Prostate gland (tissue), 2 donors: ENCODE measurements at regions not wholly inside any gene's neighbourhood (a gene's known extent, or its start where the extent isn't known, plus 50 kb on each side); places are given as distances from the start of the nearest gene placed in this dataset.

ENCODE experiments used
- DNase-seq: peaks from one replicate; pipeline ENCODE4 v3.0.0-alpha.2; 2019; ENCODE audit warnings: low spot score
- H3K27ac ChIP-seq, 2 donors: fragments of 200-600 bp; sonication (generic); 2 replicates each; pipeline ENCODE4 v1.5.1; 2017 to 2019
- H3K27me3 ChIP-seq: fragments of 200-600 bp; sonication (generic); replicated peaks from 2 replicates; pipeline ENCODE4 v1.5.1; 2019; ENCODE audit not compliant: insufficient read depth
- H3K36me3 ChIP-seq, 2 donors: fragments of 200-600 bp; sonication (generic); 1 replicate in 1 of 2; 2 replicates in 1 of 2; pipeline versions ENCODE4 v1.5.1 to v1.8.1; 2017 to 2019
- H3K4me1 ChIP-seq: fragments of 200-600 bp; sonication (generic); replicated peaks from 2 replicates; pipeline ENCODE4 v1.5.1; 2019
- H3K4me3 ChIP-seq, 2 donors: fragments of 200-600 bp; sonication (generic); 2 replicates each; pipeline ENCODE4 v1.5.1; 2017 to 2019
- H3K9me3 ChIP-seq: fragments of 200-600 bp; sonication (generic); 2 replicates; pipeline ENCODE4 v1.5.1; 2017
- POLR2A ChIP-seq: fragments of 450-650 bp; IDR thresholded peaks from one replicate; pipeline ENCODE4 v1.6.1; 2016; ENCODE audit warnings: antibody characterized with exemption, mild to moderate bottlenecking
- POLR2AphosphoS5 ChIP-seq: sonication (generic); formaldehyde crosslinking; IDR thresholded peaks from one replicate; pipeline ENCODE4 v1.6.1; 2017; ENCODE audit warnings: antibody characterized with exemption
- WGBS: methylation state at CpG from one replicate; pipeline ENCODE4 v1.1.5; 2018; 5-methylcytosine and 5-hydroxymethylcytosine counted together
- intact Hi-C: fragments of 100-400 bp; cut with DNase I; formaldehyde crosslinking; loops from one replicate; pipeline ENCODE4 v1.14.2; 2022
- TF ChIP-seq, protein P1 (sequence below), 4 experiments: fragments of 200-600 bp in 2 of 4; fragments of 450-650 bp in 2 of 4; sonication (generic) in 2 of 4; IDR thresholded peaks; 1 replicate in 3 of 4; 2 replicates in 1 of 4; pipeline ENCODE4 v1.5.1; 2016 to 2019; ENCODE audit warnings: antibody characterized with exemption in 4 of 4, mild to moderate bottlenecking in 2 of 4, moderate library complexity in 2 of 4

- intact Hi-C loops = loop anchor here (5.0 kb wide), 1 partner anchor 50 kb away; no protein-coding TSS in a partner anchor
- Histone ChIP-seq H3K4me3 (no peak overlapping the region), H3K36me3 (no peaks in the 10 kb centered on the region), H3K9me3 (no peaks in the 10 kb centered on the region), H3K27ac (no peak overlapping the region), H3K27me3 (no peaks in the 10 kb centered on the region), H3K4me1 (no peaks in the 10 kb centered on the region)
- DNase-seq = no peak
- TF ChIP-seq POLR2AphosphoS5 (no peak), POLR2A (no peak)
- TF ChIP-seq, protein P1, sequence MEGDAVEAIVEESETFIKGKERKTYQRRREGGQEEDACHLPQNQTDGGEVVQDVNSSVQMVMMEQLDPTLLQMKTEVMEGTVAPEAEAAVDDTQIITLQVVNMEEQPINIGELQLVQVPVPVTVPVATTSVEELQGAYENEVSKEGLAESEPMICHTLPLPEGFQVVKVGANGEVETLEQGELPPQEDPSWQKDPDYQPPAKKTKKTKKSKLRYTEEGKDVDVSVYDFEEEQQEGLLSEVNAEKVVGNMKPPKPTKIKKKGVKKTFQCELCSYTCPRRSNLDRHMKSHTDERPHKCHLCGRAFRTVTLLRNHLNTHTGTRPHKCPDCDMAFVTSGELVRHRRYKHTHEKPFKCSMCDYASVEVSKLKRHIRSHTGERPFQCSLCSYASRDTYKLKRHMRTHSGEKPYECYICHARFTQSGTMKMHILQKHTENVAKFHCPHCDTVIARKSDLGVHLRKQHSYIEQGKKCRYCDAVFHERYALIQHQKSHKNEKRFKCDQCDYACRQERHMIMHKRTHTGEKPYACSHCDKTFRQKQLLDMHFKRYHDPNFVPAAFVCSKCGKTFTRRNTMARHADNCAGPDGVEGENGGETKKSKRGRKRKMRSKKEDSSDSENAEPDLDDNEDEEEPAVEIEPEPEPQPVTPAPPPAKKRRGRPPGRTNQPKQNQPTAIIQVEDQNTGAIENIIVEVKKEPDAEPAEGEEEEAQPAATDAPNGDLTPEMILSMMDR (IDR thresholded peaks at IDR 0.05) = no peak
- WGBS = 95% methylated on average over 3 of the region's 3 CpGs
Measured at GRCh38 chr20:11401988-11402387, 515.7 kb upstream of the BTBD3 start.

DNA sequence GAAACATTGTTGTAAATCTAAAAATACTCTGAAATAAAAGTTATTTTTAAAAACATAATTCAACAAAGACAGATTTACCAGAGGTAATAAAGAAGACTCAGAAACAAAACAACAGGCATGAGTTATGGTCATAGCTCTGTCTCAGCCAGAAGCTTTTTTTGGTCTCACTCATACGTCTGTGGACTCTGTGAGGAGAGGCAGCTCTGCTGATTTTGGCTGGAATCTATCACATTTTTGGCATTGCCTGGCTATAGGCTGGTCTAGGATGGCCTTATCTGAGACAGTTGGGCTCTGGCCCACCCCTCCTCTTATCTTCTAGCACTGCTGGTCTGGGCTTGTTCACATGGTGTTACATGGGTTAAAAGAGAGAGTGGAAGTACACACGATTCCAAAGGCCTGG, 514.0 kb upstream of the BTBD3 start:
- intact Hi-C loops = loop anchor here (5.0 kb wide), 1 partner anchor 49 kb away; no protein-coding TSS in a partner anchor
- DNase-seq = no peak
- Histone ChIP-seq H3K27ac (no peak overlapping the region), H3K4me3 (no peak overlapping the region), H3K4me1 (no peaks in the 10 kb centered on the region), H3K9me3 (no peaks in the 10 kb centered on the region), H3K27me3 (no peaks in the 10 kb centered on the region), H3K36me3 (no peaks in the 10 kb centered on the region)
- 15% methylated on average over 2 of the region's 2 CpGs for WGBS
- TF ChIP-seq POLR2A (no peak), POLR2AphosphoS5 (peak; percentile 41)
- TF ChIP-seq, protein P1 (IDR thresholded peaks at IDR 0.05) = no peak

DNA sequence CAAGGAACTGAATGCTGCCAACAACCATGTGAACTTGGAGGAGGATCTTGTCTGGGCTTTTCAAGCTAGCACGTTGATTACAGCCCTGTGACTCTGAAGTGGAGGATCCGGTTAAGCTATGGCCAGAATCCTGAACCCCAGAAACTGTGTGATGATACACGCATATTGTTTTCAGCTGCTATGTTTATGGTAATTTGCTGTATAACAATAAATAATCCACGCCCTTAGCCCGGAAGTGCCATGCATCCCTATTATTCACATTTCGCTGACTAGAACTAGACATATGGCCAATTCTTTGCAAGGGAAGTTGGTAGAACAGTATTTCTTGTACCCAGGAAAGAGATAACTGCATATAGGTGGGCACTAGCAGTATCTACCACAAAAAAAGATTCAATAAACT, 510.8 kb upstream of the BTBD3 start:
- 84% methylated on average over 6 of the region's 6 CpGs for WGBS
- no peak for TF ChIP-seq POLR2A
- TF ChIP-seq, protein P1 (IDR thresholded peaks at IDR 0.05) = no peak
- no peak for TF ChIP-seq POLR2AphosphoS5
- Histone ChIP-seq H3K27me3 (no peaks in the 10 kb centered on the region), H3K9me3 (no peaks in the 10 kb centered on the region), H3K36me3 (no peaks in the 10 kb centered on the region), H3K27ac (no peak overlapping the region), H3K4me1 (no peaks in the 10 kb centered on the region), H3K4me3 (no peak overlapping the region)
- intact Hi-C loops = no loop called here
- no peak for DNase-seq

DNA sequence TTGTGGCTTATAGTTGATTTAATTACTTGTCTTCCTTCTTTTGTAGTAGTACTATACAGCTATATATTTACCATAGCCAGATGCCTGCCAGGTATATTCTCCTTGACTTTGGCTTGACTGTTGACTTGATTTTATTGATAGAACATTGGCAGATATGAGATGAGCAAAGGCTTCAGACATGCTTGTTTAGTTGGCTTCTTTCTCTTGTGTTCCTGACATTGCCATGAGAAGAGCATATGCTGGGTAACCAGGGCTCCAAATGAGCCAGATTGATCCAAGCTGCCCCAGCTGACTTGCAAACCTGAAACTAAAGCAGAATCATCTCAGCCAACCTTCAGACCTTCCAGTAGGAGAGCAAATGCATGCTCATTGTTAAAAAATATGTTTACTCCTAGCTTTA, 508.1 kb upstream of the BTBD3 start:
- TF ChIP-seq, protein P1 (IDR thresholded peaks at IDR 0.05) = no peak
- TF ChIP-seq POLR2AphosphoS5 (peak; percentile 54), POLR2A (no peak)
- no peaks in the 10 kb centered on the region for H3K27me3 ChIP-seq
- no peak overlapping the region for H3K4me3 ChIP-seq
- H3K9me3 ChIP-seq = no peaks in the 10 kb centered on the region
- H3K4me1 ChIP-seq = no peaks in the 10 kb centered on the region
- H3K27ac ChIP-seq = no peak overlapping the region
- H3K36me3 ChIP-seq = no peaks in the 10 kb centered on the region
- intact Hi-C loops = no loop called here
- peak; percentile 10 for DNase-seq

GRCh38 chr20:11411765-11412164, 505.9 kb upstream of the BTBD3 start:
- intact Hi-C loops = no loop called here
- Histone ChIP-seq H3K4me1 (no peaks in the 10 kb centered on the region), H3K4me3 (no peak overlapping the region), H3K9me3 (no peaks in the 10 kb centered on the region), H3K27ac (no peak overlapping the region), H3K27me3 (no peaks in the 10 kb centered on the region), H3K36me3 (no peaks in the 10 kb centered on the region)
- WGBS = 95% methylated on average over 11 of the region's 11 CpGs
- DNase-seq = no peak
- no peak for TF ChIP-seq POLR2A
- TF ChIP-seq, protein P1 (IDR thresholded peaks at IDR 0.05) = no peak
- TF ChIP-seq POLR2AphosphoS5 = no peak
